ENCODE measurements at regions not wholly inside any gene's neighbourhood (a gene's known extent, or its start where the extent isn't known, plus 50 kb on each side); places are given as distances from the start of the nearest gene placed in this dataset.

GRCh38 chr10:33088990-33089389 is 131.0 kb upstream of the ITGB1 start:
- TF ChIP-seq FOXM1 (IDR thresholded peaks at IDR 0.05; ENCODE audit: borderline replicate concordance) (no peak), ELF4 (IDR thresholded peaks at IDR 0.05) (no peak)
